ENCODE measurements at regions not wholly inside any gene's neighbourhood (a gene's known extent, or its start where the extent isn't known, plus 50 kb on each side); places are given as distances from the start of the nearest gene placed in this dataset.
A peak's percentile ranks its signal among the peaks of the same experiment; 100 is the strongest.

- Histone ChIP-seq H3K4me1 (peaks cover 0 to 5% (median 0%) of the 10 kb centered on the region in 9 donors), H3K36me3 (no peaks in the 10 kb centered on the region), H3K27ac (peak overlapping the region in 5 of 10 donors; percentile 8 to 51 (median 44)), H3K27me3 (peaks cover 0 to 4% (median 0%) of the 10 kb centered on the region in 7 donors), H3K9me3 (no peaks in the 10 kb centered on the region), H3K4me3 (no peak overlapping the region)
- ATAC-seq (peak in 6 of 8 donors; percentile 27 to 90 (median 68)), DNase-seq (peak in 1 of 2 donors; percentile 11)
- no peak for TF ChIP-seq CTCF (IDR thresholded peaks at IDR 0.05)
- intact Hi-C loops (cut with DNase I) = no loop called here
- 82 to 92% methylated on average over 1 of the region's 1 CpG for WGBS, 2 donors
Measured at GRCh38 chr2:175476374-175476773, 294.9 kb upstream of the ATP5MC3 start.

GRCh38 chr2:175475130-175475529, 293.6 kb upstream of the ATP5MC3 start:
- H3K4me1 ChIP-seq = peaks cover 0 to 5% (median 0%) of the 10 kb centered on the region in 9 donors

GRCh38 chr2:175468431-175469098, 287.1 kb upstream of the ATP5MC3 start:
- H3K9me3 ChIP-seq = peaks cover 0 to 5% (median 0%) of the 10 kb centered on the region in 11 donors
- intact Hi-C loops (cut with DNase I) = no loop called here
- no peaks in the 10 kb centered on the region for H3K27me3 ChIP-seq
- ATAC-seq (no peak), DNase-seq (no peak)
- 73 to 78% methylated on average over 7 of the region's 7 CpGs for WGBS, 2 donors
- H3K4me3 ChIP-seq = no peak overlapping the region
- H3K27ac ChIP-seq = no peak overlapping the region
- H3K36me3 ChIP-seq = no peaks in the 10 kb centered on the region
- no peaks in the 10 kb centered on the region for H3K4me1 ChIP-seq
- no peak for TF ChIP-seq CTCF (IDR thresholded peaks at IDR 0.05)

More at GRCh38 chr2:175475130-175475529, 293.6 kb upstream of the ATP5MC3 start:
- H3K36me3 ChIP-seq = no peaks in the 10 kb centered on the region
- H3K27me3 ChIP-seq = peaks cover 0 to 4% (median 0%) of the 10 kb centered on the region in 7 donors
- intact Hi-C loops (cut with DNase I) = no loop called here
- H3K27ac ChIP-seq = peak overlapping the region in 4 of 10 donors; percentile 30 to 51 (median 42)
- peak in 2 of 8 donors; percentile 39 to 56 for ATAC-seq
- no peak for TF ChIP-seq CTCF (IDR thresholded peaks at IDR 0.05)
- no peak overlapping the region for H3K4me3 ChIP-seq
- 80 to 85% methylated on average over 6 of the region's 6 CpGs for WGBS, 2 donors
- DNase-seq = peak; percentile 15 to 16
- no peaks in the 10 kb centered on the region for H3K9me3 ChIP-seq

- no peak for DNase-seq
- no peak for ATAC-seq
- Histone ChIP-seq H3K36me3 (no peaks in the 10 kb centered on the region), H3K27me3 (peaks cover 0 to 4% (median 0%) of the 10 kb centered on the region in 7 donors), H3K27ac (no peak overlapping the region), H3K4me1 (peaks cover 0 to 6% (median 0%) of the 10 kb centered on the region in 9 donors), H3K4me3 (no peak overlapping the region), H3K9me3 (peaks cover 0 to 8% (median 0%) of the 10 kb centered on the region in 11 donors)
- intact Hi-C loops (cut with DNase I) = no loop called here
- no peak for TF ChIP-seq CTCF (IDR thresholded peaks at IDR 0.05)
Measured at GRCh38 chr2:175465101-175465500, 283.6 kb upstream of the ATP5MC3 start.
